ENCODE measurements at regions not wholly inside any gene's neighbourhood (a gene's known extent, or its start where the extent isn't known, plus 50 kb on each side); places are given as distances from the start of the nearest gene placed in this dataset.

DNA sequence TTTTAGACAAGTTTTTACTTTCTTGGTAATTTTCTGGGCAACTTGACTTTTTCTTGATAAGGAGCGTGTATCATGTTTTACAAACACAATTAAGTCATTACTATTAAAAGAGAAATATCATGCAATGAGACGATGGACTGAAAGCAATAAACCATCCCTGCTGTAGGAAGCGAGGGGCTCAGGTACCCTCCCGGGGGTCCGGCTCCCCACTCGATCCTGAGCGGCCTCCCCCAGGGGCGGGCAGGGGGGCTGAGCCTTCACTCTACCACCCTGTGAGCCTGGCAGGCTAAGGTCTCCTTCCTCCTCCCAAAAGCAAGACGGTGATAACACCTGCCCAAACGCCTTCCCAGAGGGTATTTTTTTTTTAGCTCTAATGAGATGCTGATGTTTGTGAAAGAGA lies 51.8 kb upstream of the ADGRA1 start:
- DNase-seq: no peak

DNA sequence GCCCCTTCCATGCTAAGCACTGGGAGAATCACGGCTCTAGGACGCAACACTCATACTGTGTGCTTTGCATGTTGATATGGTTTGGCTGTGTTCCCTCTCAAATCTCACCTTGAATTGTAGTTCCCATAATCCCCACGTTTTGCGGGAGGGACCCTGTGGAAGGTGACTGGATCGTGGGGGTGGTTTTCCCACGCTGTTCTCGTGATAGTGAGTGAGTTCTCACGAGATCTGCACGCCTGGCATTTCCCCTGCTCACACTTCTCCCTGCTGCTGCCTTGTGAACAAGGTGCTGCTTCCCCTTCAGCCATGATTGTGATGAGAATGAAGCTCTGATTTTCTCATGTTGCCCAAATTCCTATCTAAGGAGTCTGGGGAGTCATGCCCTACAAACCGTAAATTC lies 53.0 kb upstream of the ADGRA1 start:
- no peak for DNase-seq

DNA sequence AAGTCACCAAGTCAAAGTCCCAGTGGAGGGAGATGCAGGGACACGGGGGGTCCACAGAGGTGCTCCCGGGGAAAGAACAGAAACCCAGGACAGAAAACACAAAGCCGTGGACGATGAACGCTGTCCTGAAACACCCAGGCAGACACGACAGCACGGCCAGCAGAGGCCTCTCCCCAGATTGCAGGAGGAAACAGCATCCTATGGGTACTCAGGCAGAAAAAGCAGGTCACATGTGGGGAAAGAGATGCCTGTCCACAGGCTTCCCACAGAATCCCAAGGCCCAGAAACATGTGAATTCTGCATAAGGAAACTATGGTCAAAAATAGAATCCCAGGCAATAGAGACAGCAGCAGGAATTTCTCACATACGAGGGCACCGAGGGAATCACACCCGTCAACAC lies 53.6 kb upstream of the ADGRA1 start:
- no peak for DNase-seq

DNA sequence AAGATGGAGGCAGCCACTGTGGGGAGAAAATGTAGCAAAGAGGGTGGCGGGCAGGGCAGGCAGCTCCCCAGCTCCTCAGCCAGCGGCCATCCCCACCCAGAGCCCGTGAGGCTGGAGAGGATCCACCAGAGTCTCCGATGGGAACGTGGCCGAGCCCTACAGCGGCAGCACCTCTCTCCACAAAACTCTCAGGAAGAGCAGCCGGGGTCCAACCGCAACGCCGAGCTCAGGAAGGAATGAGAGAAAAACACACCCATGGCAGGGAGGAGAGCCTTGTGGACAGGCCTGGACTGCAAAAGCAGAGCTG lies 54.0 kb upstream of the ADGRA1 start:
- DNase-seq: no peak

DNA sequence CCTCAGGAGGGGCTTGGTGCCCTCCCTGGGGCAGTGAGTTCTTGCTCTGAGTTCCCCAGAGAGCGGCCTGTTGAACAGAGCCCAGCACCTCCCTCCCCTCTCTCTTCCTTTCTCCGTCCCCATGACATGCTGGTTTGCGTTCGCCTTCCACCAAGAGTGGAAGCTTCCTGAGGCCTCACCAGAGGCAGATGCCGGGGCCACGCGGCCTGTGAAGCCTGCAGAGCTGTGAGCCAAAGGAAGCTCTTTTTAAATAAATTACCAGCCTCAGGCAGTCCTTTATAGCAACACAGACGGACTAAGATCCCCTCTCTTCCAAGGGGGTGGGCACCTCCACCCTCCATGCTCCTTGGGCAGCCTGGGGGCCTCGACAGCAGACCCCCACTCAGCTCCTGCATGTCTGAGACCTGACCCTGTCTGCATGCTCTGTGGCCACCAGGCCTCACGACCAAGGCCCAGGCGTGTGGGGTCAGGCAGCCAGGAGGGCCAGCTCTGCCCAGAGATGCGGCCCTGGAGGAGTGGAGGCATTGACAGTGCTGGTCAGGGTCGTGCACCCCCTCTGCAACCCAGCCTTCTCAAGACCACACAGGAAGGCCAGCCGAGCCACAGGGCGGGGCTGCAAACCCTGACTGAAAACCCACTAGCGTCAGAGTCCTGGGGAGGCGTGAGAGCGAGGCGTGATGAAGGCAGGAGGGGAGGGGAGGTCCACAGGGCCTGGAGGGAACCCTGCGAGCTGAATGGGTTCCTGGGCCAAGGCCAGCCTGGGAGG lies 54.6 kb upstream of the ADGRA1 start:
- DNase-seq: no peak

DNA sequence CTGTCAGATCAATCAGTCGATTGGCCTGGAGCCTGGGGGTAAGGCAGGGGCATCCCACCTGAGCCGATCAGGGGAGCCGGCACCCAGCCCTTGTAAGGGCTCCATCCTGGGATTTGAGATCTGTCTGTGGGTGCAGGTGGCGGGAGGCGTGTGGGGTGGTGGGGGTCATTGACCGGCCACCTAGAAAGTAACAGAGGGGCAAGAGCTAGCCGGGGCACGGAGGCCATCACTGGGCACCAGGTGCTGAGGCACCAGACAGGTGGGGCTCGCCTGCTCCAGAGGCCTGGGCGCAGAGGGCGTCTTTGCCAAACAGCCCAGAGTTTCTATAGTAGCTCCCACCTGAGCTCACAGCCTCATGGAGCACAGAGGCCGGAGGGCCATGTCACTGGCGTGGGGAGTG lies 55.5 kb upstream of the ADGRA1 start:
- no peak for DNase-seq

DNA sequence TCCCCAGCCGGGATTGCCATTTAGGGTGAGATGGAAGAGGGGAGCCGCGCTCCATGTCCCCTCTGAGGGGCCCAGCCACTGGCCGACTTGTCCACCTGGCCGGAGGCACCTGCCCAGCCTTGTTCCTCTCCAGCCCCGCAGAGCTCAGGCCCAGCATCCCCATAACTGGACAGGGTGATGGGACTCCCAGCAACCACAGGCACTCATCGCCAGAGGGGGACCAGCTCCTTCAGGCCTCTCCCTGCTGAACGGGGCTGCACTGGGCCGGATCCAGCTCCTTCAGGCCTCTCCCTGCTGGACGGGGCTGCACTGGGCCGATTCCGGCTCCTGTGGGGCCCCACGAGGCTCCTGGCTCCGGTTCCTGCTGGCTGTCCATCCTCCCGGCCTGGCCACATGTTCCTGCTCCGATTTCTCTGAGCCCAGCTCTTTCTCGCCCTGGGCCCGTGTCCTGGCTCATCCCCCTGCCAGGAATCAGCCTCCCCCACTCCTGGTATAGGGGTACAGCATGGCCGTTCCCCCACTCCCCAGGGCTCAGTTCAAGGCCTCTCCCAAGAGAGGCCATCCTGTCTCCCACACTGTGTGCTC lies 56.1 kb upstream of the ADGRA1 start:
- no peak for DNase-seq

DNA sequence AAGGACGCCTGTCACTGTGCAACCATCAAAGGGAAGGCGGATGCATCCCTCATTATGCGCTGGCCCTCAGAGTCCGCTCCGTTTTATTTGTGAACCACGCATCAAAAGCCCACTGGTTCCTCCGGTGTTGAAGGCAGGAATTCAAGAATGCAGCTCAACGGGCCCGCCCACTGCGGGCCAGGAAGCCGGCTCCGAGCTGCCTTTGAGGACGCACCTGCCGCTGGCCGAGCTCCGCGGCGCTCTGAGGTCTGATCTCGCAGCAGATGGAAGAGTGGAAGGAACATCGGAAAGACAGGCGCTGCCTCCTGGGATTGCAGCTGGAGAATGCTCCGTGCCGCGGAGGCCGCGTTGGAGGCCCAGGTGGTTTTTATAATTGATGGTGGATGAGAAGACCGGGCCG lies 56.9 kb upstream of the ADGRA1 start:
- peak; percentile 25 for DNase-seq

DNA sequence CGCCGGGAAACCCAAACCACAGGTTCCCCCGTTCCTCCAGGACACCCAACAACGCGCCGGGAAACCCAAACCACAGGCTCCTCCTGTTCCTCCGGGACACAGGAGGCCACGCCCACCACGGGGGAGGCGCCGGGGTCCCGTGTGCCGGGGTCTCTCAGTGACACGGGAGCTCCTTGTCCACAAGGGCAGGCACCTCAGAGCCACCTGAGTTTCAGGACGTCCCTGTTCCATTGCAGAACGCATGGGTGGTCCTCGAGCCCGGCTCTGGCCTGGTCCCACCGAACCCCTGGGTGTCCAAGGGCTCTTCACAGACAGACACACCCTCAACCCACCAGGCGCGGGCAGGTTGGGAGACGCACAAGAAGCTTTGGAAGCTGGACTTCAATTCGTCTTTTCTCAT lies 57.6 kb upstream of the ADGRA1 start:
- no peak for DNase-seq

DNA sequence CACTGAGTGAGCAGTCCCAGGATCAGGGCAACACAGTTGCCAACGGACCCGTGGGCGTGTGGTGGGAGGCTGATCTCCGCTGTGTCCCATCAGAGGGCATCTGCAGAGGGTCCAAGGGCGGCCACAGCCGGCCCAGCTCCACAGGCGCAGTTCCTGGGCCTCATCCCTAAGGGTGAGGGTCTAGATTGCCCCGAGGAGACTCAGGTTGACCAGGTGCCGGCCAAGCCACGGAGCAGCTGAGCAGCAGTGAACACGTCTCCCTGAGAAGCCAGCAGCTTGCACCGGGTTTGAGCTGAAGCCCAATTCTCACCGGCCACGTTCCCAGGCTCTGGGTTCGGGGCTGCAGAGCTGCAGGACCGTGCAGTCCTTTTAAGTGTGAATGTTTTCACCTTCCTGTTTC lies 58.8 kb upstream of the ADGRA1 start:
- no peak for DNase-seq

DNA sequence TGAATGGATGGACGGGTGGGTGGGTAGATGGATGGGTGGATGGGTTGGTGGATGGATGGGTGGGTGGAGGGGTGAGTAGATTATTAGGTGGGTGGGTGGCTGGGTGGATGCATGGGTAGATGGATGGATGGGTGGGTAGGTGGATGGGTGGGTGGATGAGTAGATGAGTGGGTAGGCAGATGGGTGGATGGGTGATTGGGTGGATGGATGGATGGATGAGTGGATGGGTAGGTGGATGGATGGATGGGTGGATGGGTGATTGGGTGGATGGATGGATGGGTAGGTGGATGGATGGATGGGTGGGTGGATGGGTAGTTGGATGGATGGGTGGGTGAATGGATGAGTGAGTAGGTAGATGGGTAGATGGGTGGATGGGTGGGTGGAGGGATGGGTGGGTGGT lies 59.6 kb upstream of the ADGRA1 start:
- no peak for DNase-seq

DNA sequence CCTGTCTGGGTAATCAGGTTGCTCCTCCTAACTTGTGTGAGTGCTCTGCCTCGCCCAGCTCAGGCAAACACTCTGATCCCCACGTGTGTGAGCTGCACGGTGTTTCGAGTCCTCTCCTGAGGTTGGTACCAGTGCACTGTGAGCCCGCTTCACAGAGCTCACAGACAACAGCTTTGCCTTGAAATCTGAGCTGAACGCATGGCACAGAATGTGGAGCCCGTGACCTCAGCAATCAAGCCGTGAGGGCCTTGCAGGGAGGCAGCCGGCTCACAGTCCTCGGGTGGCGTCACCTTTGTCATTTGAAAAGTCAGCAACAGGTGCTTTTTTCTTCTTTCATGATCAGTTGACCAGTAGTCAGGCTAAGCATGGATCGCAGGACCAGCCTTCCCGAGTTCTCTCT lies 60.2 kb upstream of the ADGRA1 start:
- no peak for DNase-seq

DNA sequence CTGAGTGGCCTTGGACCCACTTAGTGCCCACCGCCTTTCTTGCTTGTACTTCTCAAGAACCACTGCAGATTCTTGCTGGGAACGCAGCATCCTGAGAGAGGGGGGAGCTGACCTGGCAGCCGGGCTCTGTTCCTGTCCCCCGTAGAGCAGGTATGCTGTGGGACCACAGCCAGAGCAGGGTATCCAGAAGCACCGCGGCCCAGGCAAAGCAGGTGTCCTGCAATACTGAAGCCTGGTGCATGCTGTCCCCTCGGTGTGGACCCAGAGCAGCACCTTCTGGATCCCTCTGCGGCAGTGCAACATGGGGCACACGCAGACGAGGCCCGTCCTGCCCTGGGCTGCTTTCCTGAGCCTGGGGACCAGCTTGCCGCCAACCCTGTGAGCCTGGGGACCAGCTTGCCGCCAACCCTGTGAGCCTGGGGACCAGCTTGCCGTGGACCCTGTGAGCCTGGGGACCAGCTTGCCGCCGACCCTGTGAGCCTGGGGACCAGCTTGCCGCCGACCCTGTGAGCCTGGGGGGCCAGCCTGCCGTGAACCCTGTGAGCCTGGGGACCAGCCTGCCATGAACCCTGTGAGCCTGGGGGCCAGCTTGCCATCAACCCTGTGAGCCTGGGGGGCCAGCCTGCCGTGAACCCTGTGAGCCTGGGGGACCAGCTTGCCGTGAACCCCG lies 60.9 kb upstream of the ADGRA1 start:
- DNase-seq: no peak

DNA sequence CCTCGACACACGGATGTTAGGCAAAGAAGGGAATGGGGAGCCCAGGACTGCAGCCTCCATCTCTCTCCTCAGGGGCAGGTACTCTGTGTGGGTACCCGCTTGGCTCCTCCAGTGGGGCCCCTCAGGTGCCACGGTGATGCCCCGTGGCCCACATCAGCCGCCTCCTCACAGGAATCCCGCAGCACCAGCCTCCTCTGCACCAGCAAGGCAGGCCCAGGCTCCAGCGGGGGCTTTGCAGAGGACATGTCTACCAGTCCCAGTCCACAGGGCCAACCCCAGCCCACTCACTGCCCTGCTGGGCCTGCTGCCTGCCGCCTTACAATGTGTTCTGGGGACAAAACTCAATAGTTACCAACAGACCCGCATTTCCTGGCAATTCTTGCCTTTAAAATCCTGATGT lies 61.6 kb upstream of the ADGRA1 start:
- DNase-seq: no peak

DNA sequence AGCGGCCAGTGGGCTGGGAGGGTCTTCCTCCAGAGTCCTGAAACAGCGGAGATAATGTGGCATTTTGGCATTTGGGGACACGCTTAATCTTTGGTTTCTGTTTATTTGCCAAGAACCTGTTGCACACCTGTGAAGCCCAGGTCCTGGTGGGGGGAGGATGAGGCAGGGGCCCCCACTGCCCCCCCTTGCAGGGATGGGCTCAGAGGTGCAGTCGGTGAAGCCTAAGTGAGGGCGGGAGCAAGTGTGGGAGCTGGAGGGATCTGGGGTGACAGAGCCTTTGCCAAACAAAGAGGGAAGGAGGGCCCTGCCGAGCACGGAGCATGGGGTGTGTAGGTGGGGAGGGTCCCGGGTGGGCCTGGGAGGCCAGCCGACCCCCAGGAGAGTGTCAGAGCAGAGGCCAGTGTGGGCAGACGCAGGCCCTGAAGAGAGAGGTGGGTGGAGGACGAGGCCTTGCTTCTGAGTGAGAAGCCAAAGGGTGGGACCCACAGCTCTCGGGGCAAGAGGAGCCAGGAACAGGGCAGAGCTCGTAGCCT lies 62.1 kb upstream of the ADGRA1 start:
- no peak for DNase-seq

DNA sequence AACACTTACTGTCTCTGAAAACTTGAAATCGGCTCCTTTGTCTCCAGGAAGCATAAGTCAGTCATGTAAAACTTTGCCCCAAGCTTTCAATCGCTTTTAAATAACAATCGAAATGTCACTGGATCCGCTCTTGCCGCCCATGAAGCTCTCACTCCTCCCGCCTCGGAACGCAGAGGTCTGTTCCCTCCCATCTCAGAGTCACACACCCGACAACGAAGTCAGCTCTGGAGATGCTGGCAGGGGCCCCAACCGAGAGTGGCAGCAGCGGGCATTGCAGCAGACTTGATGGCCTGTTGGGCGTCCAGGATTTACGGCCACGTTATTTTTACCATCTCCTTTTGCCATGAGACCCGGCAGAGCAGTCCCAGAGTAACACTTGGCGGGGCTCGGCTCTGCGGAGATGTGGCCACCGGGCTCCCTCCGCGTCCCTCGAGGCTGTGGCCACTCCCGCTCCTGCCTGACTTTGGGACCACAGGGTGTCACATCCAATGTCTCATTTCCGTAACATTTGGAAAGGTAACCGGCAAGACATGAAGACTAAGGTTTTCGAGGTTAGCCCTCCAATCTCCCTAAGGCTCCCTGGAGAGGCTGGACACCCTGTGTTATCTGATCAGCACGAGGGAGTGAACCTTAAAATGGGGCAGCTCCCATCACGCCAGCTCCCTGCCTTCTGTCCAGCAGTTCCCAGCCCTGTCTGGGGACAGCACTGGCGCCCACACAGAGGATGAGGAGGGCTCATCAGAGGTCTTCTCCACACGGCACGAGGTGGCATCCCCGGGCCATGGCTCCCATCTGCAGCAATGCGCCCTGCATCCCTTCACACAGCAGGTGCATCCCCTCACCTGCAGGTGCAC lies 62.8 kb upstream of the ADGRA1 start:
- DNase-seq: no peak

DNA sequence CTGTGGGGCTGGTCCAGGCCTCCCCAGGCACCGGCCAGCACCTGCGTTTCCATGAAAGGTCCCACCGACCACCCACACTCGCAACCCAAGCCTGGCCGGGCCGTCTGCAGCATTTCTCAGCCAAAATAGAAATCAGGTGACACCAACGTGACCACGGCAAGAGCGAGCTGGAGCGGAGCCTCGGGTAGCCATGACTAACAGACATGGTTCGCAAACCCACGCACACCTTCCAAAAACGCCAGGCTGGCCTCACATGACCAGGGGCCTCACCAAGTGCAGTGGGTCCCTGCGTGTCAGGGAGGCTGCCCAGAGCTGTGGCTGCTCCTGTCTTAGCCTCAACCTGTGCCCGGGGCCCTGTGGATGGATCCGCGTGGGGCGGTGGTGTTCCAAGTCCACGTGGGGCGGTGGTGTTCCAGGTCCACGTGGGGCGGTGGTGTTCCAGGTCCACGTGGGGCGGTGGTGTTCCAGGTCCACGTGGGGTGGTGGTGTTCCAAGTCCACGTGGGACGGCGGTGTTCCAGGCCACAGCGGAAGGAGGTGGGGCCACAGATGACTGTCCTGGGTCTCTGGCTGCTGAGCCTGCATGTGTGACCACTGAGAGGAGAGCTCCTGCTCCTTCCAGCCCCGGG lies 64.4 kb upstream of the ADGRA1 start:
- no peak for DNase-seq

DNA sequence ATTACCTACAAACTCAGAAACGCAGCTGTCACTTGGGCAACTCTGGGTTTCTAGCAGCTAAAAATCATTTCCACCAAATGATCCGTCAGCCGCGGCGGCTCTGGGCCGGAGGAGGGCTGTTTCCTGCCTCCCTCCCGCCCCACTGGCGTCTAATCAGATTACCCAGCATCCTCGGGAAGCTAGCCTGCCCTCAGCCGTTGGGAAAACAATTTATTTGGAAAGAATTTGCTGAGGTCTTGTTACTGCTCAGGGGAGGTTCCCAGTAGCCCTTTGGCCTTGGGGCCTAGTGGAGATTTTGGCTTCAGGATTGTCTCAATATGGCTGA lies 65.0 kb upstream of the ADGRA1 start:
- DNase-seq: no peak

DNA sequence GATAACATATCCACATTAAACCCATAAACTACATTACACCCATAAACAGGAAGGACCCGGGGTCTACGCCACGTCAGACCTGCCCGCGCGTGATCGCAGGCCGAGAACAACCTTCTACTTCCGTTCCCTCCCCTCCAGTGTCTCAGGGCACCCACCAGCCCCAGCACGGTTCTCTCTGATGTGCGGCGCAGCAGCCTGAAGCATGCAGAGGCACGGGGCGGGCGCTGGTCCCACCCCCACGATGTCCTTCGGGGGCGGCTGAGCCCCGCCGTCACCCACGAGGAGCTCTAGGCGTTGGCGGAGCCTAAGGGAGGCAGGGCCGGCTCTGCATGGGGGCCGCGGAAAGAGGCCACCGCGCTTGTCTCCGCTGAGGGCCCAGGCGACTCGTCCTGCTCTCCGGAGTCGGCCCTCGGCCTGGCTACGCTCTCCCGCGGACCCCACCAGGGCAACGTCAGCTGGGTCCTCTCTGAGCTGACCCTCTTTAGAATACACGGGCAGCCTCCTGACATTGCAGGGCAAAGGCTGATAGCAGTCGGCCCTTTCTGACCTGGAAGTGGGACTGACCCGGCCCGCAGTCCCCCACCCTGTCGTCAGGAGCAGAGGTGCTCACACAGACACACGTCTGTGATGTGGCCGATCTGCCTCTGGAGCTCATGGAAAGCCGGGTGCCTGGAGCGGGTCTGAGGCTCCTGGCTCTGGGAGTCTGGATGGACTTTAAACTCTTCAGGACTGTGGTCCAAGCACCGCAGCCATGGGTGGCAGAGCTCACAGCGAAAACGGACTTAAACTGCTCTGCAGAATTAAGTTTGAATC lies 65.6 kb upstream of the ADGRA1 start:
- DNase-seq: no peak

DNA sequence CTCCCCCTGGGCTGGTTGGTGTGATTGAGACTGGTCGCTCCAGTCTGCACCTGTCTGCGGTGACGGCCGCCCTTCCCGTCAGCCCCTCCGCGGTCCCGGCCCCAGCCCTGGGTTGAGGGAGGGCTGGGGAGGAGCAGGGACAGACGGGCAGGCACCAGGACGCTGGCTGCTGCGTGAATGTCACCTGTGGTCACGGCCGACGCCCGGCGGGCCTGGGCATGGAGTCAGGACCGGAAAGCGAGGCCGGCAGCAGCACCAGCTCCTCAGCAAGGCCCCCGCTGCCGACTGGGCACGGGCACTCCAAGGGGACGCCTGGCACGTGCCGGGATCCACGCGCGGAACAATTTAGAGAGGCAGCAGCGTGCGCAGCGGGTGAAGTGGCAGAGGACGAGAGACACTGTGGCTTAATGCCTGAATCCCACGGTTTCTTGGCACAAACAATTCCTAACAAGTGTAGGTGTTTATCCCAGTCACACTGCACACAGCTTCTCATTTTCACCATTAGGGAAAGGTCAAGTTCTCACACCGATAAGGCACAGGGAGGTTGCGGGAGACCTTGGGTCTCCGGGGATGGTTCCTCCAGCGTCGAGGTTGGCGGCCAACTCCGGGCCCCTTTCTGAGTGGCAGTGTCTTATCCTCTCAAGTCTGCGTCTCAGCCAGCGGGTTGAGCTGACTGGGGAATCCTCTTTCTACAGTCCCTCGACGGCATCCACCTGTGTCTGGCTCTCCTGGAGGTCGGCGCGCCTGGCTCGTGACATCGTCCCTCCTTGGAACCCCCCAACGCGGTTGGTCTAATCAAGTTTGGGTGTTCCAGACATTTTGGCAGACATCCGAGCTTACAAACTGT lies 66.4 kb upstream of the ADGRA1 start:
- no peak for DNase-seq

DNA sequence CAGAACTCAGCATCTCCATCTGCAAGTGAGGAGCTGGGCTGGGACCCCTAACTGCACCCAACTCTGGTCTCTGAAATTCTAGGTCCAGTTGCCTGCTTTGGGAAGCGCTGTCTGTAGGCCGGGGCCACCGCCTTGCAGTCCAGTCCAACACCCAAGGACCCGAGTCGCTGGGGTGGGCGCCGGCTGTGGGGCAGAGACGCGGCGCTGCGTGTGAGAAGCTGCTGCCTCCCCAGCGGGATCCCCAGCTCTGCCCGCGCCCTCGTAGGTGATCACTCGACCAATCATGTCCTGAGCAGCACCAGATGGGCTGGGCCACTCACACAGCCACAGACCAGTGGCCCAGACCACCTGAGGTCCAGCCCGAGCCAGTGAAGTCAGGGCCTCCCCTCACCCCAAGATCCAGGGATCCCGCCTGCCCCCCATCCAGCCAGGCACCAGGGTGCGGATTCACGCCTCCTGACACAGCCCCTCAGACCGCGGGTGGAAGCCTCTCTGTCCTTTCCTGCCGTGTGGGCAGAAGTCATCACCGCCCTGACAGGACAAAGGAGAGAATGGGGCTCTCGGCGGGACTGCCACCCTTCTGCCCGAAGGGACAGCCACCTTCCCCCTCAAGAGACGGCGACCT lies 67.4 kb upstream of the ADGRA1 start:
- no peak for DNase-seq

Measured in DMS153 (cell line).